ENCODE measurements at regions not wholly inside any gene's neighbourhood (a gene's known extent, or its start where the extent isn't known, plus 50 kb on each side); places are given as distances from the start of the nearest gene placed in this dataset.

- Histone ChIP-seq H4K20me1 (ENCODE audit: insufficient read depth, low read length, poor library complexity, severe bottlenecking) (no peaks in the 10 kb centered on the region), H3F3A (ENCODE audit: low read depth) (no peaks in the 10 kb centered on the region), H3K9ac (ENCODE audit: low read depth, low read length, poor library complexity, severe bottlenecking) (no peak overlapping the region), H3K4me1 (ENCODE audit: insufficient read depth, low read length, poor library complexity, severe bottlenecking) (no peaks in the 10 kb centered on the region), H3K9me2 (replicated peaks; ENCODE audit: low read depth, low read length) (no peaks in the 10 kb centered on the region), H3K9me3 (ENCODE audit: insufficient read depth, low read depth, low read length) (no peaks in the 10 kb centered on the region), H3K4me3 (ENCODE audit: low read length, poor library complexity, severe bottlenecking) (no peak overlapping the region), H2AFZ (ENCODE audit: low read length) (no peak overlapping the region), H3K27me3 (ENCODE audit: insufficient read depth, low read length, poor library complexity, severe bottlenecking) (no peaks in the 10 kb centered on the region), H3K79me2 (ENCODE audit: insufficient read depth, low read length) (no peaks in the 10 kb centered on the region), H3K4me2 (ENCODE audit: low read depth, low read length, poor library complexity, severe bottlenecking) (no peak overlapping the region), H3K36me3 (ENCODE audit: insufficient read depth, low read length) (no peaks in the 10 kb centered on the region)
- no peak for TF ChIP-seq EZH2phosphoT487 (IDR thresholded peaks at IDR 0.05; ENCODE audit: borderline replicate concordance)
These were observed 173.1 kb upstream of the GYPC start for GRCh38 chr2:126482582-126483464.

DNA sequence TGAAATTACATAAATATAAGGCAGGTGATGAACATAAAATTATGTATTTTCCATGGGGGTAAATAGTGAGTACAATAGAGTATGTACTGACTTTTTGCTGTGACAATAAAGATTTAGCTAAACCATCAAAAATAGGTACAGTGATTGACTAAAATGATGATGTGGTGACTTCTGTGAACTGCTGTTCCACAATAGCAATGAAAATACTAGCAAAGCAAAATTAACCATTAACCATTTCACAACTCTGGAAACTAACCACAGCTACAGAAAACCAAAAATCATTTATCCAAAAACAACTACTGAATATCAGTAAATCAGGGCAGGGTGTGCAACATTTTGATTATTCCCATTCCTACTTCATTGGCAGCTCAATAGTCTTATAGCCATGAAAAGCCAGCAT, 161.4 kb upstream of the GYPC start:
- Histone ChIP-seq H3K27me3 (ENCODE audit: insufficient read depth, low read length, poor library complexity, severe bottlenecking) (no peaks in the 10 kb centered on the region), H3K4me3 (ENCODE audit: low read length, poor library complexity, severe bottlenecking) (no peak overlapping the region), H3K36me3 (ENCODE audit: insufficient read depth, low read length) (no peaks in the 10 kb centered on the region), H3K9ac (ENCODE audit: low read depth, low read length, poor library complexity, severe bottlenecking) (no peak overlapping the region), H3K9me3 (ENCODE audit: insufficient read depth, low read depth, low read length) (no peaks in the 10 kb centered on the region), H3K4me1 (ENCODE audit: insufficient read depth, low read length, poor library complexity, severe bottlenecking) (no peaks in the 10 kb centered on the region), H2AFZ (ENCODE audit: low read length) (no peak overlapping the region), H4K20me1 (ENCODE audit: insufficient read depth, low read length, poor library complexity, severe bottlenecking) (no peaks in the 10 kb centered on the region), H3K4me2 (ENCODE audit: low read depth, low read length, poor library complexity, severe bottlenecking) (no peak overlapping the region), H3K9me2 (replicated peaks; ENCODE audit: low read depth, low read length) (no peaks in the 10 kb centered on the region), H3K79me2 (ENCODE audit: insufficient read depth, low read length) (no peaks in the 10 kb centered on the region), H3F3A (ENCODE audit: low read depth) (no peaks in the 10 kb centered on the region)
- TF ChIP-seq CTCF (conservative IDR thresholded peaks at IDR 0.05; ENCODE audit: low read length) = no peak

DNA sequence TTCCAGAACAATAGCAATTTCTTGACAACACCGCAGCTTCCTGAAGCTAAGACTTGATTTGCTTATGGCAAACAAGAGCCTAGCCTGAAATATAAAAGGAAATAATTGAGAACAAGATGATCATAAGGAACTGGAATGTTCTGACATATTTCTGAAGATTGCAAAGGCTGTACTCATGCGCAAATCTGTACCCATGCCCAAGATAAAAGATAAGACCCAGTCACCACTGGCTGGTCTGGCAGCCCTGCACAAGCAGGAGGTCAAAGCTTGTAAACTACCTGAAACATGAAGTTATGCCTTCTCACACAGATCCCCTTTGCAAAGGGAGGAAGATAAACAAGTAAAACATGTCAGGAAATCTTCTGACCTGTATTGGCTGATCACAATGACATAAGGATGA, 160.8 kb upstream of the GYPC start:
- Histone ChIP-seq H3K4me2 (ENCODE audit: low read depth, low read length, poor library complexity, severe bottlenecking) (no peak overlapping the region), H4K20me1 (ENCODE audit: insufficient read depth, low read length, poor library complexity, severe bottlenecking) (no peaks in the 10 kb centered on the region), H3K9me2 (replicated peaks; ENCODE audit: low read depth, low read length) (no peaks in the 10 kb centered on the region), H3K27me3 (ENCODE audit: insufficient read depth, low read length, poor library complexity, severe bottlenecking) (no peaks in the 10 kb centered on the region), H3K79me2 (ENCODE audit: insufficient read depth, low read length) (no peaks in the 10 kb centered on the region), H3K36me3 (ENCODE audit: insufficient read depth, low read length) (no peaks in the 10 kb centered on the region), H3K9me3 (ENCODE audit: insufficient read depth, low read depth, low read length) (no peaks in the 10 kb centered on the region), H3F3A (ENCODE audit: low read depth) (no peaks in the 10 kb centered on the region), H3K4me3 (ENCODE audit: low read length, poor library complexity, severe bottlenecking) (no peak overlapping the region), H3K9ac (ENCODE audit: low read depth, low read length, poor library complexity, severe bottlenecking) (no peak overlapping the region), H2AFZ (ENCODE audit: low read length) (no peak overlapping the region), H3K4me1 (ENCODE audit: insufficient read depth, low read length, poor library complexity, severe bottlenecking) (no peaks in the 10 kb centered on the region)
- no peak for TF ChIP-seq EZH2phosphoT487 (IDR thresholded peaks at IDR 0.05; ENCODE audit: borderline replicate concordance)
- no peak for TF ChIP-seq CTCF (conservative IDR thresholded peaks at IDR 0.05; ENCODE audit: low read length)

DNA sequence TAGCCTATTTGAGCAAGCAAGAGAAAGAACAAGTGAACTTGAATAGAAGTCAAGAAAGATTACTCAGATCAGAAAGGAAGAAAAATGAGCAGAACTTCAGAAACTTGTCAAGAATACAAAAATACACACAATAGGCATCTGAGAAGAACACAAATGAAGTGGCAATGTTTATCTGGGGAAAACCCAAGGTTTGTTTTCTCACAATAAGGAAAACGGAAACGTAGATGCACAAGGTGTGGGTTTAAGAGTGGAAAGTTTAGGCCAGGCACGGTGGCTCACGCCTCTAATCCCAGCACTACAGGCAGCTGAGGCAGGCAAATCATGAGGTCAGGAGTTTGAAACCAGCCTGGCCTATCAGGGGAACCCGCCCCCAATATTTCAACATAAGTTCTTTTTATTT, 159.5 kb upstream of the GYPC start:
- Histone ChIP-seq H3K36me3 (ENCODE audit: insufficient read depth, low read length) (no peaks in the 10 kb centered on the region), H4K20me1 (ENCODE audit: insufficient read depth, low read length, poor library complexity, severe bottlenecking) (no peaks in the 10 kb centered on the region), H3K4me2 (ENCODE audit: low read depth, low read length, poor library complexity, severe bottlenecking) (no peak overlapping the region), H3K4me3 (ENCODE audit: low read length, poor library complexity, severe bottlenecking) (no peak overlapping the region), H3K9me3 (ENCODE audit: insufficient read depth, low read depth, low read length) (no peaks in the 10 kb centered on the region), H3K79me2 (ENCODE audit: insufficient read depth, low read length) (no peaks in the 10 kb centered on the region), H3K4me1 (ENCODE audit: insufficient read depth, low read length, poor library complexity, severe bottlenecking) (no peaks in the 10 kb centered on the region), H3K9me2 (replicated peaks; ENCODE audit: low read depth, low read length) (no peaks in the 10 kb centered on the region), H3K9ac (ENCODE audit: low read depth, low read length, poor library complexity, severe bottlenecking) (no peak overlapping the region), H3K27me3 (ENCODE audit: insufficient read depth, low read length, poor library complexity, severe bottlenecking) (no peaks in the 10 kb centered on the region), H2AFZ (ENCODE audit: low read length) (no peak overlapping the region), H3F3A (ENCODE audit: low read depth) (no peaks in the 10 kb centered on the region)
- TF ChIP-seq EZH2phosphoT487 (IDR thresholded peaks at IDR 0.05; ENCODE audit: borderline replicate concordance) = no peak
- TF ChIP-seq CTCF (conservative IDR thresholded peaks at IDR 0.05; ENCODE audit: low read length) = no peak

Data from Loucy (cell line).